ENCODE measurements at regions not wholly inside any gene's neighbourhood (a gene's known extent, or its start where the extent isn't known, plus 50 kb on each side); places are given as distances from the start of the nearest gene placed in this dataset.

DNA sequence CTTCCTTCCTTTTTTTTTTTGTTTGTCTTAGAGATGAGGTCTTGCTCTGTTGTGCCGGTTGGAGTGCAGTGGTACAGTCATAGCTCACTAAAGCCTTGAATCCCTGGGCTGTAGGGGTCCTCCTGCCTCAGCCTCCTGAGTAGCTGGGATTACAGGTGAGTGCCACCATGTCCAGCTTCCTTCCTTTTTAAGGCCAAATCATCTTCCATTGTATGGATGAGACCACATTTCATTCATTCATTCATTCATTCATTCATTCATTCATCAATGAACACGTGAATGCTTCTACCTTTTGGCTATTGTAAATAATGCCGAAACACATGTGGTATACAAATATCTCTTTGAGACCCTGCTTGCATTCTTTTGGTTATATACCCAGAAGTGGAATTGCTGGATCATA is 60.0 kb upstream of the BAIAP2L1 start:
- Mint-ChIP-seq H3K27ac (no peak overlapping the region), H3K36me3 (ENCODE audit: insufficient read depth) (no peaks in the 10 kb centered on the region), H3K27me3 (peaks cover 6% of the 10 kb centered on the region), H3K4me1 (ENCODE audit: low read depth) (no peaks in the 10 kb centered on the region), H3K4me3 (ENCODE audit: low read depth) (no peak overlapping the region), H3K9me3 (ENCODE audit: low read depth) (no peaks in the 10 kb centered on the region)
- no peak for DNase-seq (ENCODE audit: low spot score, unreplicated experiment)
- TF ChIP-seq, protein P1, sequence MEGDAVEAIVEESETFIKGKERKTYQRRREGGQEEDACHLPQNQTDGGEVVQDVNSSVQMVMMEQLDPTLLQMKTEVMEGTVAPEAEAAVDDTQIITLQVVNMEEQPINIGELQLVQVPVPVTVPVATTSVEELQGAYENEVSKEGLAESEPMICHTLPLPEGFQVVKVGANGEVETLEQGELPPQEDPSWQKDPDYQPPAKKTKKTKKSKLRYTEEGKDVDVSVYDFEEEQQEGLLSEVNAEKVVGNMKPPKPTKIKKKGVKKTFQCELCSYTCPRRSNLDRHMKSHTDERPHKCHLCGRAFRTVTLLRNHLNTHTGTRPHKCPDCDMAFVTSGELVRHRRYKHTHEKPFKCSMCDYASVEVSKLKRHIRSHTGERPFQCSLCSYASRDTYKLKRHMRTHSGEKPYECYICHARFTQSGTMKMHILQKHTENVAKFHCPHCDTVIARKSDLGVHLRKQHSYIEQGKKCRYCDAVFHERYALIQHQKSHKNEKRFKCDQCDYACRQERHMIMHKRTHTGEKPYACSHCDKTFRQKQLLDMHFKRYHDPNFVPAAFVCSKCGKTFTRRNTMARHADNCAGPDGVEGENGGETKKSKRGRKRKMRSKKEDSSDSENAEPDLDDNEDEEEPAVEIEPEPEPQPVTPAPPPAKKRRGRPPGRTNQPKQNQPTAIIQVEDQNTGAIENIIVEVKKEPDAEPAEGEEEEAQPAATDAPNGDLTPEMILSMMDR (IDR thresholded peaks at IDR 0.05; ENCODE audit: unreplicated experiment), result no peak

DNA sequence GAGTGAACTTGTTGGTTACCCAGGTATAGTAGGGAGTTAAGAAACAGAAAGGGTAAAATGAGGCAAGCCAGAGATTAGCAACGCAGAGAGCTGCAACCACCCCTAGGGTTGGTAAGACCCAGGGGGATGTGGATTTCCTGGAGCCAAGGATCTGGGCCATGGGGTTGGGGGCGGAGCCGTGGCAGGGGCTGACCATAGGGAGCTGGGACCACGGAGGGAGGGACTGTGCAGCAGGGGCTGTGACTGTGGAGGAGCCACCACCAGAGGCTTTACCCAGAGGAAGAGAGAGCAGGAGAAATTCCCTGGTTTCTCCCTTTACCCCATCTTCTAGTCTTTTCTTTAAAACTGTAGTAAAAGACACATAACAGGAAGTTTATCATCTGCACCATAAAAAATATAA is 58.6 kb upstream of the BAIAP2L1 start:
- Mint-ChIP-seq H3K4me1 (ENCODE audit: low read depth) (no peaks in the 10 kb centered on the region), H3K27me3 (peaks cover 3% of the 10 kb centered on the region), H3K27ac (no peak overlapping the region), H3K9me3 (ENCODE audit: low read depth) (no peaks in the 10 kb centered on the region), H3K36me3 (ENCODE audit: insufficient read depth) (no peaks in the 10 kb centered on the region), H3K4me3 (ENCODE audit: low read depth) (no peak overlapping the region)
- DNase-seq (ENCODE audit: low spot score, unreplicated experiment), result no peak
- TF ChIP-seq, protein P1 (IDR thresholded peaks at IDR 0.05; ENCODE audit: unreplicated experiment), result no peak

DNA sequence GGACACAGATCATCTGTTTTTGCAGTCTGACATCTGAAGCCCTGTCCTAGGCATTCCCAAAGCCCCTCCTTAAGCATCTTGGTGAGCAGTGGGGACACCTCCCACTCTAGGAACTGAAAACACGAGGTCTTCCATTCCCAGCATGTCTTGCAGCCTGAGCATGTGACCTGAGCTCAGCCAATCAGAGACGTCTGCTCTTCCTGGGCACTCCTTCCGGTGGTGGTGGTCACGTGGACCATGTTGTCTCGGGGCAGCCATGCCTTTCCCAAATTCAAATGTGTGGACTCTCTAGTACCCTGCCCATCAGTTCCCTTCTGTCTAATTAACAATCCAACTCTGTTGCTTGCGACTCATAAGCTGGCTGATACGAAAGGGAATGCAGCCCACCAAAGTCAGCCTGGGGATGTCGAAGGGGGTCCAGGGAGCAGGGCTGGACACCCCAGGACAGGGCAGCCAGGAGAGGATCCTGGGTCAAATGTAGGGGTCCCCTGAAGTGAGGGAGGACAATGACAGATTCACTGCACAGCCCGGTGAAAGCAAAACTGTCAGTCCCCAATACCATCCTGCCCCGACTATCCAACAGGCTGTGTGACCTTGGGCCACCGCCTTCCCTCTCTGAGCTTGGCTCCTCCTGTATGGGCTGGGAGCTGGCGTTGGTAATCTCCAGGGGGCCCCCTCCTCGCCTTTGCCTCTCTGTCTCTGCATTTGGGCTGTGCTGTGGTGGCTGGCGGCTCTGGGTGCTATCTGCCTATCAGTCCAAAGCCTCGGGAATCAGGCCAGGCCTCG is 57.4 kb upstream of the BAIAP2L1 start:
- Mint-ChIP-seq H3K27ac (no peak overlapping the region), H3K27me3 (peaks cover 3% of the 10 kb centered on the region), H3K4me1 (ENCODE audit: low read depth) (no peaks in the 10 kb centered on the region), H3K36me3 (ENCODE audit: insufficient read depth) (no peaks in the 10 kb centered on the region), H3K4me3 (ENCODE audit: low read depth) (no peak overlapping the region), H3K9me3 (ENCODE audit: low read depth) (peaks cover under 1% of the 10 kb centered on the region)
- TF ChIP-seq, protein P1 (IDR thresholded peaks at IDR 0.05; ENCODE audit: unreplicated experiment), result no peak
- DNase-seq (ENCODE audit: low spot score, unreplicated experiment), result no peak

DNA sequence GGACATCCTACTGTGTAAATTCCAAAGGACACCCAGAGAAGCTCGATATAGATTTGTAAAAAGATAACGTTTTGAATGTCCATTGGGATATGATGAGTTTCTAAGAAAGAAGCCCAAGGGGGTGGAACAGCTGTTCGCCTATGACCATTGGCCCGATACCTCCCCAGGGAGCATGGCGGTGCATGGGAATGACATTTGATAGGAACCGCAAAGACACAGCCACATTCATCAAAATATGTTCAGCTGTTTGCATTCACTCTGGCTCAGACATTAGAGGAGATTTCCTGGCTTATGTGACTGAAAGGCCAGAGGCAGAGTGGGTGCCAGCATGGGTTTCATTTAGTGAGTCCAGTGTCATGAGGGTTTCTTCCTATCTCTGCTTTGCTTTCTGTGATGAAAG is 56.0 kb upstream of the BAIAP2L1 start:
- H3K27me3 Mint-ChIP-seq, result no peaks in the 10 kb centered on the region
- peaks cover 9% of the 10 kb centered on the region for H3K9me3 Mint-ChIP-seq (ENCODE audit: low read depth)
- TF ChIP-seq, protein P1 (IDR thresholded peaks at IDR 0.05; ENCODE audit: unreplicated experiment), result no peak
- DNase-seq (ENCODE audit: low spot score, unreplicated experiment), result no peak
- H3K36me3 Mint-ChIP-seq (ENCODE audit: insufficient read depth), result no peaks in the 10 kb centered on the region
- no peak overlapping the region for H3K4me3 Mint-ChIP-seq (ENCODE audit: low read depth)
- no peaks in the 10 kb centered on the region for H3K4me1 Mint-ChIP-seq (ENCODE audit: low read depth)
- no peak overlapping the region for H3K27ac Mint-ChIP-seq

DNA sequence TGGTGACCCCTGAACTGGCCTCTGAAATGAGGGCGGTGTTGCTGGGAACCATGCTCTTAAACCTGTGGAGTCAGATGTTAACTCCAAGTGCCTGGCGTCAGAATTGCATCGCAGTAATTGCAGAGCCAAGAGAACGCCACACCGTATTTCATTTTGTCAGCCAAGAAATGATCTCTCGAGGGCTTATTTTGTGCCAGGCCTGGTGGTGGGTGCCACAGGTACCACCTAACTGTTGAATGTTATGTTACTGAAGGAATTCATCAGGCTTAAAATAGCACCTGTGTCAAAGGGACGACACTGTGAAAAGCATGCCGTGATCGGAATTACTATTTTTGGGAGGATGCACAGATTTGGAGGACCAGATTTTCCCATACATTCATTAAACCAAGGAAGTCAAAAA is 51.9 kb upstream of the BAIAP2L1 start:
- Mint-ChIP-seq H3K36me3 (ENCODE audit: insufficient read depth) (no peaks in the 10 kb centered on the region), H3K27ac (no peak overlapping the region), H3K9me3 (ENCODE audit: low read depth) (peaks cover 9% of the 10 kb centered on the region), H3K27me3 (peaks cover 7% of the 10 kb centered on the region), H3K4me1 (ENCODE audit: low read depth) (no peaks in the 10 kb centered on the region), H3K4me3 (ENCODE audit: low read depth) (no peak overlapping the region)
- DNase-seq (ENCODE audit: low spot score, unreplicated experiment), result no peak
- TF ChIP-seq, protein P1 (IDR thresholded peaks at IDR 0.05; ENCODE audit: unreplicated experiment), result no peak

All from progenitor cell of endocrine pancreas (in vitro differentiated cells).